ENCODE measurements at regions not wholly inside any gene's neighbourhood (a gene's known extent, or its start where the extent isn't known, plus 50 kb on each side); places are given as distances from the start of the nearest gene placed in this dataset.

- TF ChIP-seq CTCF (conservative IDR thresholded peaks at IDR 0.05), result no peak
- no peak overlapping the region for H3K27ac ChIP-seq
These were observed 101.1 kb upstream of the DAP start for GRCh38 chr5:10862085-10862484.

GRCh38 chr5:10861423-10861790, 100.4 kb upstream of the DAP start:
- no peak for TF ChIP-seq CTCF (conservative IDR thresholded peaks at IDR 0.05)
- no peak overlapping the region for H3K27ac ChIP-seq

- no peak overlapping the region for H3K27ac ChIP-seq
- TF ChIP-seq CTCF (conservative IDR thresholded peaks at IDR 0.05), result no peak
These were observed 99.8 kb upstream of the DAP start for GRCh38 chr5:10860645-10861422.

- no peak overlapping the region for H3K27ac ChIP-seq
- no peak for TF ChIP-seq CTCF (conservative IDR thresholded peaks at IDR 0.05)
These were observed 99.1 kb upstream of the DAP start for GRCh38 chr5:10860196-10860543.

GRCh38 chr5:10859393-10860195, 98.6 kb upstream of the DAP start:
- H3K27ac ChIP-seq, result no peak overlapping the region
- TF ChIP-seq CTCF (conservative IDR thresholded peaks at IDR 0.05), result no peak

- TF ChIP-seq CTCF (conservative IDR thresholded peaks at IDR 0.05), result no peak
- H3K27ac ChIP-seq, result no peak overlapping the region
These were observed 97.9 kb upstream of the DAP start for GRCh38 chr5:10858945-10859344.

- no peak for TF ChIP-seq CTCF (conservative IDR thresholded peaks at IDR 0.05)
These were observed 97.3 kb upstream of the DAP start for GRCh38 chr5:10858307-10858706.

More at GRCh38 chr5:10858307-10858706, 97.3 kb upstream of the DAP start:
- H3K27ac ChIP-seq, result no peak overlapping the region
